Thyroid gland (tissue), 4 donors: ENCODE measurements at regions not wholly inside any gene's neighbourhood (a gene's known extent, or its start where the extent isn't known, plus 50 kb on each side); places are given as distances from the start of the nearest gene placed in this dataset.

ENCODE experiments used
- DNase-seq, 2 donors: peaks; one replicate each; pipeline ENCODE4 v3.0.0-alpha.2; 2019
- H3K27ac ChIP-seq, 3 donors: fragments of 200-600 bp; sonication (generic); 1 replicate in 2 of 3; 2 replicates in 1 of 3; pipeline ENCODE4 v1.5.1; 2016 to 2019; ENCODE audit warnings: mild to moderate bottlenecking in 1 of 3, moderate library complexity in 1 of 3
- H3K27me3 ChIP-seq: fragments of 200-600 bp; sonication (generic); one replicate; pipeline ENCODE4 v1.5.1; 2019
- H3K36me3 ChIP-seq, 2 donors: fragments of 200-600 bp; sonication (generic); one replicate each; pipeline ENCODE4 v1.5.1; 2016 to 2019
- H3K4me1 ChIP-seq, 2 donors: fragments of 200-600 bp; sonication (generic); one replicate each; pipeline ENCODE4 v1.5.1; 2017 to 2019
- H3K4me3 ChIP-seq, 3 donors: fragments of 200-600 bp; sonication (generic); replicated peaks in 1 of 3; 1 replicate in 2 of 3; 2 replicates in 1 of 3; pipeline ENCODE4 v1.5.1; 2016; ENCODE audit warnings: mild to moderate bottlenecking in 1 of 3
- H3K9me3 ChIP-seq: fragments of 200-600 bp; sonication (generic); one replicate; pipeline ENCODE4 v1.5.1; 2017
- CTCF ChIP-seq, 6 experiments: fragments of 200-600 bp in 3 of 6; fragments of 450-650 bp in 3 of 6; sonication (generic) in 3 of 6; IDR thresholded peaks; one replicate each; pipeline ENCODE4 v1.5.1; 2016 to 2019; ENCODE audit warnings: antibody characterized with exemption in 6 of 6, mild to moderate bottlenecking in 2 of 6, inconsistent platforms in 1 of 6, moderate library complexity in 1 of 6
- POLR2A ChIP-seq, 2 donors: fragments of 450-650 bp; IDR thresholded peaks; one replicate each; pipeline ENCODE4 v1.6.1; 2017; ENCODE audit warnings: antibody characterized with exemption in 2 of 2, mild to moderate bottlenecking in 2 of 2, moderate library complexity in 1 of 2
- WGBS, 2 donors: methylation state at CpG; one replicate each; pipeline ENCODE4 v1.1.5; 2017; 5-methylcytosine and 5-hydroxymethylcytosine counted together
- intact Hi-C: fragments of 100-400 bp; cut with DNase I; formaldehyde crosslinking; loops from one replicate; pipeline ENCODE4 v1.15.1; 2023

- 85 to 91% methylated on average over 4 of the region's 4 CpGs for WGBS, 2 donors
Observed at GRCh38 chr1:14301704-14302024, 296.8 kb upstream of the KAZN start.

DNA sequence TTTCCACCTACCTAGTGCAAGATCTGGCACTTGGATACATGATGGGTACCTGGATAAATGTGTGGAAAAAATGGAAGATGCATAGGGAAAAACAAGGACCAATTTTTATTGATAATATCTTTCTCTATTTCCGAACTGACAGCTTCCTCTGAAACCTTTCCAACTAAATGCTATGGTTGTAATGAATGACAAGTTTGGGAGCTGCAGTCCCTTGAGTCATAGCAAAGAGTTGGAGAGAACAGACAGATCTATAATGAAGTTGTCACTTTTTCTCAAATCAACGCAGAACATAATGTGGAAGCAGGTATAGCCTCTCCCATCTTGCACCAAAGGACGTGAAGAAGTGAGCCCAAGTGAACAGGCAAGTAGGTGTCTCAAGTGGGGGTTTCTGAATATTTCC, 296.5 kb upstream of the KAZN start:
- no peaks in the 10 kb centered on the region for H3K27me3 ChIP-seq
- H3K9me3 ChIP-seq, result no peaks in the 10 kb centered on the region
- intact Hi-C loops, result no loop called here
- peaks cover 29 to 32% of the 10 kb centered on the region in 2 donors for H3K4me1 ChIP-seq
- TF ChIP-seq POLR2A (IDR thresholded peaks at IDR 0.05), result no peak
- no peak for TF ChIP-seq CTCF (IDR thresholded peaks at IDR 0.05)
- no peak overlapping the region for H3K27ac ChIP-seq
- no peak overlapping the region for H3K4me3 ChIP-seq
- no peak for DNase-seq
- WGBS, 2 donors, result 92 to 97% methylated on average over 3 of the region's 3 CpGs
- H3K36me3 ChIP-seq, result no peaks in the 10 kb centered on the region

More at GRCh38 chr1:14301704-14302024, 296.8 kb upstream of the KAZN start:
- intact Hi-C loops, result no loop called here
- Histone ChIP-seq H3K4me3 (no peak overlapping the region), H3K4me1 (peaks cover 29 to 32% of the 10 kb centered on the region in 2 donors), H3K27me3 (no peaks in the 10 kb centered on the region), H3K36me3 (no peaks in the 10 kb centered on the region), H3K9me3 (no peaks in the 10 kb centered on the region), H3K27ac (no peak overlapping the region)
- DNase-seq, result no peak
- TF ChIP-seq CTCF (IDR thresholded peaks at IDR 0.05) (no peak), POLR2A (IDR thresholded peaks at IDR 0.05) (no peak)

DNA sequence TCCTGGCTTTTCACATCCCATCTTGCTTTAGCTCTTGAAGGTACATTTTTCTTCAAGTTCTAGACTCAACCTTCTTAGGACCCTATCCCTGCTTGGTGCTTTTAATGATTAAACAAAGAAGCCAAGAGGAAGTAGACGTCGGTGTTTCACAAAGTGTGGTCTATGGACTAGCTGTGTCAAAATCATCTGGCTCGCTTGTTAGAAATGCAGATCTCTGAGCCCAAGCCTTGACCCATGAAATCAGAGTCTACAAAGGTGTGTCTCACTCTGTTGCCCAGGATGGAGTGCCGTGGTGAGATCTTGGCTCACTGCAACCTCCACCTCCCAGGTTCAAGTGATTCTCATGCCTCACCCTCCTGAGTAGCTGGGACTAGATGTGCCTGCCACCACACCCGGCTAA, 295.5 kb upstream of the KAZN start:
- Histone ChIP-seq H3K27me3 (no peaks in the 10 kb centered on the region), H3K4me3 (no peak overlapping the region), H3K36me3 (no peaks in the 10 kb centered on the region), H3K27ac (peak overlapping the region in 1 of 3 donors; percentile 94), H3K9me3 (no peaks in the 10 kb centered on the region), H3K4me1 (peaks cover 29 to 32% of the 10 kb centered on the region in 2 donors)
- intact Hi-C loops, result no loop called here
- no peak for TF ChIP-seq CTCF (IDR thresholded peaks at IDR 0.05)
- TF ChIP-seq POLR2A (IDR thresholded peaks at IDR 0.05), result no peak
- peak in 1 of 2 donors; percentile 11 for DNase-seq
- WGBS, 2 donors, result 89 to 92% methylated on average over 5 of the region's 5 CpGs

DNA sequence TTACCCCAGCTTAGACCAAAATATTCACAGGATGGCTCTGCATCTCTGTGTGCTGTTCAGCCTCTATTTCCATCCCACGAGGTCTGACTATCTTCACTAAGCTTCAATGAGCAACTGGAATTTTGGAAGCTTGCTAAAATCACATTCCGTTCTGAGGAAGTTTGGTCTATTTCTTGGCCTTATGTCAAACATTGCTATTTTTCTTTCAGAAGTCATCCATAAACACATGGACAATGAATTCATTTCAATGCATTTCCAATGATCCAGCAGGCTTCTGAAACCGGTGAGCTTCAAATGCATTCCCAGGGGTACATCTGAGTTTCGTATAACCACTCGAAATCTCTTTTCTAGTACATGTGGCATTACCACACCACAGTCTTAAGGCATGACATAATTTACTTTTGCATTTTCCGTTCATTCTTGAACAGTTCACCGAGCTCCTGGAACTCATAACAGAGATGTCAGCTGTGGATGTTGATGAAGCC, 294.1 kb upstream of the KAZN start:
- WGBS, 2 donors, result 16 to 20% methylated on average over 7 of the region's 7 CpGs
- Histone ChIP-seq H3K27me3 (no peaks in the 10 kb centered on the region), H3K4me3 (no peak overlapping the region), H3K36me3 (no peaks in the 10 kb centered on the region), H3K4me1 (peaks cover 29 to 32% of the 10 kb centered on the region in 2 donors), H3K9me3 (no peaks in the 10 kb centered on the region), H3K27ac (peak overlapping the region; percentile 90 to 94 (median 94))
- peak; percentile 11 to 42 for DNase-seq
- intact Hi-C loops, result no loop called here
- TF ChIP-seq POLR2A (IDR thresholded peaks at IDR 0.05), result peak in 1 of 2 donors; percentile 33
- TF ChIP-seq CTCF (IDR thresholded peaks at IDR 0.05), result no peak

- H3K9me3 ChIP-seq, result no peaks in the 10 kb centered on the region
- intact Hi-C loops, result no loop called here
- DNase-seq, result no peak
Observed at GRCh38 chr1:14308460-14308859, 290.0 kb upstream of the KAZN start.

More at GRCh38 chr1:14308460-14308859, 290.0 kb upstream of the KAZN start:
- 91 to 95% methylated on average over 2 of the region's 2 CpGs for WGBS, 2 donors
- no peak overlapping the region for H3K4me3 ChIP-seq
- no peaks in the 10 kb centered on the region for H3K36me3 ChIP-seq
- H3K27ac ChIP-seq, result no peak overlapping the region
- H3K27me3 ChIP-seq, result no peaks in the 10 kb centered on the region
- TF ChIP-seq POLR2A (IDR thresholded peaks at IDR 0.05), result no peak
- TF ChIP-seq CTCF (IDR thresholded peaks at IDR 0.05), result no peak
- peaks cover 25% of the 10 kb centered on the region in 2 donors for H3K4me1 ChIP-seq
